Stimulated activated CD8-positive, alpha-beta memory T cell treated with anti-CD3 and anti-CD28 coated beads, Interleukin-7, amount 100 ng/mL, for 48 hours (primary cell): ENCODE measurements at regions not wholly inside any gene's neighbourhood (a gene's known extent, or its start where the extent isn't known, plus 50 kb on each side); places are given as distances from the start of the nearest gene placed in this dataset.

ENCODE experiments used
- DNase-seq, 2 donors: peaks; one replicate each; pipeline ENCODE4 v3.0.0-alpha.2; 2020; ENCODE audit warnings: low read depth in 1 of 2; ENCODE audit errors: extremely low read depth in 1 of 2

GRCh38 chr12:94026596-94026995 is 121.8 kb upstream of the PLXNC1 start:
- DNase-seq = no peak

DNA sequence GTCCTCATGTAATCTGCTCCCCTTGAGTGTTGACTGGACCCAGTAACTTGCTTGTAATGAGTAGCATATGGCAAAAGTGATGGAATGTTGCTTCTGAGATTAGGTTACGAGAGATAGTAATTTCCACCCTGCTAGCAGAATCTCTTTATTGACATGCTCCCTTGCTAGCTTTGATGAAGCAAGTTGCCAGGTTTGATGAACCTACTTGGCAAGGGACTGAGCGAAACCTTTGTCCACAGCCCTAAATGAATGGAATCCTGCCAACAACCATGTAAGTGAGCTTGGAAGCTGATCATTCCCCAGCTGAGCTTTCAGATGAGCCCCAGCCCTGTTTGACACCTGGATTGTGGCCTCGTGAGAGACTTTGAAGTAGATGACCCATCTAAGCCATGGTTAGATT is 120.8 kb upstream of the PLXNC1 start:
- no peak for DNase-seq

DNA sequence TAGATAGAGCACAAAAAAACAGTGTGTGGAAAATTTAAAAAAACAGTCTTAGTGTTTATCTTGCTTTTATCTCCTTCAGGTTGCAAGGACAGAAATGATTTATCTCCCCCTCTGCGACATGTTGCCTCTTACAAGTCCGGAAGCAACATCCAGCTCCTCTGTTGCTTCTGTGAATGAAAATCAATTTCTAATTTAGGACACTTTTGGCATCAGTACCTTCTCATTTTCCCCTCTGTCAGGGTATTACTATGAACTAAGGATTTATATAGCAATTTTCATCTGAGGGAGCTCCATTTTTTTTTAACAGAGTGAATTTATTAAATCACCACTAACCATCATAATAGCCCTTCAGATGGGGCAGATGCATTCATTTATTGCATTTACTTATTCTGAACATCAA is 116.6 kb upstream of the PLXNC1 start:
- no peak for DNase-seq

DNA sequence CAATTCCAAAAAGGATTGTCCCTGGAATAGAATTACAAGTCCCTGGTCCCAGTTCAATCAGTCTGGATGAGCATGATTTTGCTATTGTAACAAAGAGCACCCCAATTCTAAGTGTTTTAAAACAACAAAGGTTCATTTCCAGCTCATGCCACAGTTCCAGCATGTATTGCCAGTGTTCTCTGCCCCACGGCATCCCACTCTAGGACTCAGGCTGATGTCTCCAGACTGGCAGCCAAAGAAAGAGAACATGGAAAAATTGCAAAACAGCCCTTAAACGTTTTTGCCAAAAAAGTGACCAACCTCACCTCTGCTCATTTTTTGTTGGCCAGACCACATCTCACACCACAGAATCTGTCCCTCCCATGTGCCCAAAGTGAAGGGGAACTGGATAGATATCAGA is 116.0 kb upstream of the PLXNC1 start:
- no peak for DNase-seq

GRCh38 chr12:94033101-94033500 is 115.3 kb upstream of the PLXNC1 start:
- DNase-seq = no peak

DNA sequence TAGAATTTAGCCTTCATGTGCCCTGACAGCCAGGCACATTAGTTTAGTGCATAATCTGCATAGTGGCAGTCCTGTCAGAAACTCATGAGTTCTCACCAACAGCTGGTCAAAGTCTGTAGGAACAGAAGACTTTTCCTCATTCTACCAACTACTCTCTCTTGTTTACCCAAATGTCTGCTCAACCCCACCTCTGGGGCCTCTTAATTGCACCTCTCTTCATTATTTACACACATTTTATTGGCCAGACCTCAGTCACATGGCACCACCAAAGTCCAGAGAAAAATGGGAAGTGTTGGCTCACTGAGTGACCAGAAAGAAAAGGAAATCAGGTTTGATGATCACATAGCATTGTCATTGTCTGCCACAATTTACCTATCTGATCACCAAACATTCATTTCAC is 114.6 kb upstream of the PLXNC1 start:
- DNase-seq = no peak

DNA sequence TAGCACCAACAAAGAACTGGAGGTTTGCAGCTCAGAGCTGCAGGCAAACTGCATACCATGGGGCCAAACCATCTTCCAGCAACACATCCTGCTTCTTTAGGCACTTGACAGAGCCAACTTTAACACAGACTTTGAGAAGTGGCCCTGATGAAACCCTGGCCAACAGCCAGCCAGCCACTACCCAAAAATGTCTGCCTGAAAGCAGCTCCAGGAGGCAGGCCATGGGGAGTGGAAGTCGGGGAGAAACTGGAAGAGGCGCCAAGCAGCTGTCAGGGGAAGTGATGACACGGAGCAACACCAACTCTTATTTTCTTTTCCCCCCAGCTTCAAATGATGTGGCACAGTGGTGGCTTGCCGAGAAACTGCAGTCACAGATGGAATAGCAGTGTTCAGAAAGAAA is 110.9 kb upstream of the PLXNC1 start:
- no peak for DNase-seq

- no peak for DNase-seq
These were observed 109.8 kb upstream of the PLXNC1 start for GRCh38 chr12:94038605-94039004.

GRCh38 chr12:94039199-94039840 is 109.1 kb upstream of the PLXNC1 start:
- DNase-seq = no peak

DNA sequence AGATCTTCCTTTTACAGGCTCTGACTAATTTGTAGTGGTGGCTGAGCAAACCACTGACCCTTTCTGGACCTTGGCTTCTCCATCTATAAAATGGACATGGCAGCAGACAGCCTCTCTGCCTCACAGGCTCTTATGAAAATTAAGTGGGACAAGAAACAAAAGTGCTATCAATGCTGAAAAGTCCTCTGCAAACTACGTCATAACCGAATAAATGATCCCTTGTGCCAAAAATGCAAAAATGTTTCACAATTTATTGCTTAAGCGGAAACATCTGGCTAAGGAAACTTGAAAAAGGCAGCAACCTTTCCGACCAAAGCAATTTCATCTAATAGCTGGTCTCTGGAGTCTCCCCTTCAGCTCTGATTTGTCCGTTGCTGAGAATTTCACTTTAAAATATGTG is 108.5 kb upstream of the PLXNC1 start:
- no peak for DNase-seq

DNA sequence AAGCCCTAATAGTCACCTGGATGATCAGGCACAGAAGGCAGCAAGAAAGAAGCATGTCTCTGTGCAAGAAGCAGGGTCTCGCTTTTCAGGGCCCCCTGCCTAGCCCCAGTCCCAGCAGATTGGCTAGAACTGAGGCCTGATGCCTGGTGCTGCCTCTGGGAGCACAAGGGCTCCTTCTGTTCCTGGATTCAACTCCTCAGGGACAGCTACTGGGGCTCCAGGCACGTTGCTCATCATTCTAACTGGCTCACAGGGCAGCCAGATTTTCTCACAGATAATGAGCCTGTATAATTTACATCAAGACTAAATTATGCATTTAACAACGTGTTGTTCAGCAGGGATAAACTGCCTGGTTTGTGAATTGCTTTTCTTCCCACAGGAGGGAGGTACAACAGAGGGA is 106.5 kb upstream of the PLXNC1 start:
- DNase-seq = no peak

GRCh38 chr12:94042321-94042720 is 106.1 kb upstream of the PLXNC1 start:
- DNase-seq = no peak

DNA sequence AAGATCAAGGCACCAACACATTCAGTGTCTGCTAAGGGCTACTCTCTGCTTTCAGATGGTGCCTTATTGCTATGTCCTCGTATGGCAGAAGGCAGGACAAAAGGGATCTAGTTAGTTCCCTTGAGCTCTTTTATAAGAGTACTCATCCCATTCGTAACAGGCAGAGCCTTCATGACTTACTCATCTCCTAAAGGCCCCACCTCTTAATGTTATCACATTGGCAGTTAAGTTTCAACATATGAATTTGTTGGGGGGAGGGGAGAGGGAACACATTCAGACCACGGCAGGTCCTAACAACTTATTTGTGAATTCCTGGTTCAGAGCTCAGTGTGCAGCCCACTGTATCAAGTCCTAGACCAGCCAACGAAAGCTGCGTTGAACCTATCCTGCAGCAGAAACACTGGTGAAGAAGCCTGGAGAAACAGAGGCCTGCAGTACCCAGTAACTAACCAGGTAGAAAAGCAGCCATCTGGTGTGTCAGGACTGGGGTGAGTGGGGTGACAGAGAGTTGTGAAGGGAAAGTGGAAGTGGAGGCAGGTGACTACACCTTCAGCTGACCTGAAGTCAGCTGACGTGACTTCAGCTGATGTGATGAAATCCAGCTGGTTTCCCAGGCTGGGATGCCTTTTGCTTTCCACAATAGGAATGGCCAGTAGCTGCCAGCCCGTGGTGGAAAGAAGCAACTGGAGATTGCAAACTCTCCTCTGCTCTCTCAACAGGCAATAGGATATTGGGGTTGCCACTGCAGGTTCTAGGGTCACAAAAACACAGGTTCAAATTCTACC is 101.6 kb upstream of the PLXNC1 start:
- DNase-seq = no peak

DNA sequence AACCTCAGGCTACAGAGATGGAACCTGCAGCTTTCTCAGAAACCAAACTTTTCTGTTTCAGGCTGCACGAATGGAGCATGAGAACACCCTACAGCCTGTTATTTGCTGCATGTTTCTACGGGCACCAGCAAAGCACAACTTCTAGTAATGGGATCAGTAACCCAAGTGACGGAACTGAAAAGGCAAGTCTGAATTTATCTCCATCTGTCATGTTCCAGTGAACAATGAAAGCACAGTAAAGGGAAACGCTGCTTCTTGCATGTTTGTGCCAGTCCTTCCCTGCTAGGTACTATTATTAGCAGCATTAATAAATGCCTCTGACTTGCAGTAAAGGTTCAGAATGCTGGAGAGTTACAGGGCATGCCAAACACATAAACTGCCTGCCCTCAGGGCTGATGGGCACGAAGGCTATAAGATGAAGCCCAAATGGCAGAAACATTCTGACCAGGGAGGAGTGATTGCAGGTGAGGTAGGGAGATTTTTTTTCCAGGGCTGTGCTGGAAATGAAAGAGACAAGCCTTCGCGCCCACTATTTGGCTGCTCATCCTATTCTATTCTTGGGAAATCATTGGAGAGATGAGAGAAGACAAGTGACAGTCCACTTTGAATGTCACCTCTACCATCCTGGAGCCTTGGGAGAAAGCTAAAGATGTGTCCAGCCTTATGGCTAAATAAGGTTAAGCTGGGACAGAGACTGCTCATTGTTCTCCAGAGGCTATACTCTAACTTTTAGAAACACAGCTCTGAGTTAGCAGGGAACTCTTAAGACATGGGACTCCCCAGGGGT is 100.4 kb upstream of the PLXNC1 start:
- DNase-seq = no peak

DNA sequence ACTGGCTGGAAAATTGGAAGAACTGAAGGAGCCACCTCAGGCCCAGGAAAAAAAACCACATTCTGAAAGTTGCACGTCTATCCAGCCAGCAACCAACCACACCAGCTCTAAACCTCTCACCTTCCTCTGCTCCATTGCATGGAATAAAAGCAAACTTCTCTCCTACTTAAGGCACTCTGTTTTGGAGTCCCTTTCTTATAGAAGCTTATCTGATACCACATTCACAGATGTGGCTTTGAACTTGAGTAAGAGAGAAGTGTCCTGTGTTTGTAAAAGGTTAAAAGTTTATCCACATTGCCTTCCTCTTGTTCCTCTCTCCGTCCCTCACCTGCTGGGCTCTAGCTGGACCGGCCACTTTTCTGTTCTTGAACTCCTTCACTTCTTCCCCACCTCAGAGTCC is 99.6 kb upstream of the PLXNC1 start:
- DNase-seq = no peak

DNA sequence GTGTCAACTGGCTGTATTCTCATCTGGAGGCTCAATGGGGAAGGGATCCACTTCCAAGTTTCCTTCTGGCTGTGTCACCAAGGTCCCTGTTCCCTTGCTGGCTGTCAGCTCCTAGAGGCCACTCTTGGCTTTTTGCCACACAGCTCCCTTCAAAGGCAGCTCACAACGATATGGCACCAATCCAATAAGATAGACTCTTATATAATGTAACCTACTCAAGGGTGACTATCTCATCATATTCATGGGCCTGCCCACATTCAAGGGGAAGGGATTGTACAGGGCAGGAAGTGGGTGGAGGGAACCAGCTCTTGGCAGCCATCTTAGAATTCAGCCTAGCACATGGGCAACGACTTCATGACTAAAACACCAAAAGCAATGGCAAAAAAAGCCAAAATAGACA is 98.7 kb upstream of the PLXNC1 start:
- no peak for DNase-seq

GRCh38 chr12:94053676-94054075 is 94.7 kb upstream of the PLXNC1 start:
- no peak for DNase-seq

- no peak for DNase-seq
These were observed 92.8 kb upstream of the PLXNC1 start for GRCh38 chr12:94055528-94055927.

GRCh38 chr12:94056419-94057158 is 91.8 kb upstream of the PLXNC1 start:
- DNase-seq = no peak

- DNase-seq = no peak
These were observed 90.9 kb upstream of the PLXNC1 start for GRCh38 chr12:94057262-94058151.
